Ascending aorta (tissue), 2 donors: ENCODE measurements at regions not wholly inside any gene's neighbourhood (a gene's known extent, or its start where the extent isn't known, plus 50 kb on each side); places are given as distances from the start of the nearest gene placed in this dataset.
A peak's percentile ranks its signal among the peaks of the same experiment; 100 is the strongest.
"Not testable (repeated sequence)": the region's sequence is repeated elsewhere in the genome, so short reads cannot be mapped to it uniquely, and the experiment has no call there.

Experiments
- DNase-seq, 2 donors: peaks; one replicate each; pipeline ENCODE4 v3.0.0-alpha.2; 2019; ENCODE audit warnings: low spot score in 2 of 2
- H3K27ac ChIP-seq, 2 donors: fragments of 200-600 bp; sonication (generic); one replicate each; pipeline ENCODE4 v1.5.1; 2016 to 2017; ENCODE audit warnings: mild to moderate bottlenecking in 1 of 2
- H3K27me3 ChIP-seq: fragments of 200-600 bp; sonication (generic); one replicate; pipeline ENCODE4 v1.5.1; 2017
- H3K36me3 ChIP-seq, 2 donors: fragments of 200-600 bp; sonication (generic); one replicate each; pipeline ENCODE4 v1.5.1; 2016
- H3K4me1 ChIP-seq, 2 donors: fragments of 200-600 bp; sonication (generic); one replicate each; pipeline ENCODE4 v1.5.1; 2016 to 2017; ENCODE audit warnings: mild to moderate bottlenecking in 1 of 2
- H3K4me3 ChIP-seq, 2 donors: fragments of 200-600 bp; sonication (generic); one replicate each; pipeline ENCODE4 v1.5.1; 2016 to 2017; ENCODE audit warnings: mild to moderate bottlenecking in 1 of 2
- H3K9me3 ChIP-seq, 2 donors: fragments of 200-600 bp; sonication (generic); one replicate each; pipeline ENCODE4 v1.5.1; 2016
- CTCF ChIP-seq, 3 experiments: fragments of 200-600 bp in 2 of 3; fragments of 450-650 bp in 1 of 3; sonication (generic) in 2 of 3; IDR thresholded peaks; one replicate each; pipeline ENCODE4 v1.5.1; 2016 to 2019; ENCODE audit warnings: antibody characterized with exemption in 3 of 3, mild to moderate bottlenecking in 1 of 3, moderate library complexity in 1 of 3
- intact Hi-C: fragments of 100-400 bp; cut with DNase I; formaldehyde crosslinking; loops from one replicate; pipeline ENCODE4 v1.15.1; 2023

GRCh38 chr12:127963933-127964332, 303.0 kb upstream of the TMEM132C start:
- intact Hi-C loops, result no loop called here
- Histone ChIP-seq H3K27me3 (no peaks in the 10 kb centered on the region), H3K4me1 (no peaks in the 10 kb centered on the region), H3K27ac (no peak overlapping the region), H3K36me3 (no peaks in the 10 kb centered on the region), H3K9me3 (no peaks in the 10 kb centered on the region), H3K4me3 (no peak overlapping the region)
- no peak for DNase-seq
- TF ChIP-seq CTCF (IDR thresholded peaks at IDR 0.05), result no peak

- H3K36me3 ChIP-seq, result no peaks in the 10 kb centered on the region
- H3K27me3 ChIP-seq, result no peaks in the 10 kb centered on the region
- no peaks in the 10 kb centered on the region for H3K9me3 ChIP-seq
- H3K4me1 ChIP-seq, result no peaks in the 10 kb centered on the region
- DNase-seq, result no peak
- H3K4me3 ChIP-seq, result no peak overlapping the region
- TF ChIP-seq CTCF (IDR thresholded peaks at IDR 0.05), result peak in 1 of 3 experiments; percentile 22
- no peak overlapping the region for H3K27ac ChIP-seq
- intact Hi-C loops, result no loop called here
Observed at GRCh38 chr12:127964717-127965116, 302.3 kb upstream of the TMEM132C start.

GRCh38 chr12:127966331-127966730, 300.6 kb upstream of the TMEM132C start:
- Histone ChIP-seq H3K36me3 (no peaks in the 10 kb centered on the region), H3K27me3 (no peaks in the 10 kb centered on the region), H3K4me1 (no peaks in the 10 kb centered on the region), H3K4me3 (no peak overlapping the region), H3K27ac (no peak overlapping the region), H3K9me3 (no peaks in the 10 kb centered on the region)
- intact Hi-C loops, result no loop called here
- no peak for TF ChIP-seq CTCF (IDR thresholded peaks at IDR 0.05)
- DNase-seq, result no peak

- no peak overlapping the region for H3K4me3 ChIP-seq
- DNase-seq, result no peak
- TF ChIP-seq CTCF (IDR thresholded peaks at IDR 0.05), result no peak
- no peaks in the 10 kb centered on the region for H3K9me3 ChIP-seq
- no peaks in the 10 kb centered on the region for H3K36me3 ChIP-seq
- no peaks in the 10 kb centered on the region for H3K27me3 ChIP-seq
- H3K27ac ChIP-seq, result no peak overlapping the region
- no peaks in the 10 kb centered on the region for H3K4me1 ChIP-seq
- intact Hi-C loops, result no loop called here
Observed at GRCh38 chr12:127970491-127970890, 296.5 kb upstream of the TMEM132C start.

GRCh38 chr12:127980585-127980984, 286.4 kb upstream of the TMEM132C start:
- Histone ChIP-seq H3K4me1 (no peaks in the 10 kb centered on the region), H3K27me3 (no peaks in the 10 kb centered on the region), H3K4me3 (no peak overlapping the region), H3K36me3 (no peaks in the 10 kb centered on the region), H3K9me3 (peaks cover 0 to 5% of the 10 kb centered on the region in 2 donors), H3K27ac (no peak overlapping the region)
- DNase-seq, result no peak
- no peak for TF ChIP-seq CTCF (IDR thresholded peaks at IDR 0.05)
- intact Hi-C loops, result no loop called here

- Histone ChIP-seq H3K9me3 (no peaks in the 10 kb centered on the region), H3K27me3 (no peaks in the 10 kb centered on the region), H3K4me1 (no peaks in the 10 kb centered on the region), H3K36me3 (no peaks in the 10 kb centered on the region), H3K4me3 (no peak overlapping the region), H3K27ac (no peak overlapping the region)
- intact Hi-C loops, result no loop called here
- no peak for TF ChIP-seq CTCF (IDR thresholded peaks at IDR 0.05)
- DNase-seq, result no peak
Observed at GRCh38 chr12:127981875-127982274, 285.1 kb upstream of the TMEM132C start.

GRCh38 chr12:127983213-127983791, 283.7 kb upstream of the TMEM132C start:
- H3K27me3 ChIP-seq, DNase-seq: not testable (repeated sequence)

More at GRCh38 chr12:127983213-127983791, 283.7 kb upstream of the TMEM132C start:
- H3K4me3 ChIP-seq, H3K4me1 ChIP-seq, H3K9me3 ChIP-seq, intact Hi-C loops, H3K36me3 ChIP-seq, H3K27ac ChIP-seq: not testable (repeated sequence)
